Ascending aorta (tissue), 2 donors: ENCODE measurements at regions not wholly inside any gene's neighbourhood (a gene's known extent, or its start where the extent isn't known, plus 50 kb on each side); places are given as distances from the start of the nearest gene placed in this dataset.

ENCODE experiments used
- DNase-seq, 2 donors: peaks; one replicate each; pipeline ENCODE4 v3.0.0-alpha.2; 2019; ENCODE audit warnings: low spot score in 2 of 2
- H3K27ac ChIP-seq, 2 donors: fragments of 200-600 bp; sonication (generic); one replicate each; pipeline ENCODE4 v1.5.1; 2016 to 2017; ENCODE audit warnings: mild to moderate bottlenecking in 1 of 2
- H3K27me3 ChIP-seq: fragments of 200-600 bp; sonication (generic); one replicate; pipeline ENCODE4 v1.5.1; 2017
- H3K36me3 ChIP-seq, 2 donors: fragments of 200-600 bp; sonication (generic); one replicate each; pipeline ENCODE4 v1.5.1; 2016
- H3K4me1 ChIP-seq, 2 donors: fragments of 200-600 bp; sonication (generic); one replicate each; pipeline ENCODE4 v1.5.1; 2016 to 2017; ENCODE audit warnings: mild to moderate bottlenecking in 1 of 2
- H3K4me3 ChIP-seq, 2 donors: fragments of 200-600 bp; sonication (generic); one replicate each; pipeline ENCODE4 v1.5.1; 2016 to 2017; ENCODE audit warnings: mild to moderate bottlenecking in 1 of 2
- H3K9me3 ChIP-seq, 2 donors: fragments of 200-600 bp; sonication (generic); one replicate each; pipeline ENCODE4 v1.5.1; 2016
- intact Hi-C: fragments of 100-400 bp; cut with DNase I; formaldehyde crosslinking; loops from one replicate; pipeline ENCODE4 v1.15.1; 2023
- TF ChIP-seq, protein P1 (sequence below), 3 experiments: fragments of 200-600 bp in 2 of 3; fragments of 450-650 bp in 1 of 3; sonication (generic) in 2 of 3; IDR thresholded peaks; one replicate each; pipeline ENCODE4 v1.5.1; 2016 to 2019; ENCODE audit warnings: antibody characterized with exemption in 3 of 3, mild to moderate bottlenecking in 1 of 3, moderate library complexity in 1 of 3

DNA sequence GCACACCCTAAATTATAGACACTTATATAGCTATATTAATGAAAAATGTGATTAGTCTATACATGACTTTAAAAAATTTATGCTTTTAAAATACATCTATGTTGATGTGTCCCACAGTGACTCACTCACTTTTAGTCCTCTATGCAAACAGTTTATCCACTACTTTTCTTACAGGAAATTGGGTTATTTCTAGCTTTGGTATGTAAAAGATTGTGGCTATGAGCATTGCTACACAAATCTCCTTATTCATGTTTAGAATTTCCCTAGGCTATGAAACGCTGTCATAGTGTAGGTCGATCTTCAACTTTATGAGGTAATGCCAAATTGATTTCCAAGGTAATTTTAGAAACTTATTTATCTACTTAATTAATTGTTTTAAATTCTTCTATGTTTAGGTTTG lies 687.4 kb downstream of the PRR16 start:
- Histone ChIP-seq H3K4me3 (no peak overlapping the region), H3K4me1 (no peaks in the 10 kb centered on the region), H3K27ac (no peak overlapping the region), H3K27me3 (no peaks in the 10 kb centered on the region), H3K36me3 (no peaks in the 10 kb centered on the region), H3K9me3 (no peaks in the 10 kb centered on the region)
- intact Hi-C loops: no loop called here
- TF ChIP-seq, protein P1, sequence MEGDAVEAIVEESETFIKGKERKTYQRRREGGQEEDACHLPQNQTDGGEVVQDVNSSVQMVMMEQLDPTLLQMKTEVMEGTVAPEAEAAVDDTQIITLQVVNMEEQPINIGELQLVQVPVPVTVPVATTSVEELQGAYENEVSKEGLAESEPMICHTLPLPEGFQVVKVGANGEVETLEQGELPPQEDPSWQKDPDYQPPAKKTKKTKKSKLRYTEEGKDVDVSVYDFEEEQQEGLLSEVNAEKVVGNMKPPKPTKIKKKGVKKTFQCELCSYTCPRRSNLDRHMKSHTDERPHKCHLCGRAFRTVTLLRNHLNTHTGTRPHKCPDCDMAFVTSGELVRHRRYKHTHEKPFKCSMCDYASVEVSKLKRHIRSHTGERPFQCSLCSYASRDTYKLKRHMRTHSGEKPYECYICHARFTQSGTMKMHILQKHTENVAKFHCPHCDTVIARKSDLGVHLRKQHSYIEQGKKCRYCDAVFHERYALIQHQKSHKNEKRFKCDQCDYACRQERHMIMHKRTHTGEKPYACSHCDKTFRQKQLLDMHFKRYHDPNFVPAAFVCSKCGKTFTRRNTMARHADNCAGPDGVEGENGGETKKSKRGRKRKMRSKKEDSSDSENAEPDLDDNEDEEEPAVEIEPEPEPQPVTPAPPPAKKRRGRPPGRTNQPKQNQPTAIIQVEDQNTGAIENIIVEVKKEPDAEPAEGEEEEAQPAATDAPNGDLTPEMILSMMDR (IDR thresholded peaks at IDR 0.05): no peak
- DNase-seq: no peak

- Histone ChIP-seq H3K27me3 (no peaks in the 10 kb centered on the region), H3K36me3 (no peaks in the 10 kb centered on the region), H3K4me1 (no peaks in the 10 kb centered on the region), H3K27ac (no peak overlapping the region), H3K4me3 (no peak overlapping the region), H3K9me3 (no peaks in the 10 kb centered on the region)
- DNase-seq: no peak
- TF ChIP-seq, protein P1 (IDR thresholded peaks at IDR 0.05): no peak
- intact Hi-C loops: no loop called here
Measured at GRCh38 chr5:121152411-121152810, 688.3 kb downstream of the PRR16 start.

GRCh38 chr5:121156565-121156964 lies 692.5 kb downstream of the PRR16 start:
- H3K27ac ChIP-seq: no peak overlapping the region
- no peaks in the 10 kb centered on the region for H3K4me1 ChIP-seq
- H3K4me3 ChIP-seq: no peak overlapping the region
- intact Hi-C loops: no loop called here
- TF ChIP-seq, protein P1 (IDR thresholded peaks at IDR 0.05): no peak
- no peak for DNase-seq
- no peaks in the 10 kb centered on the region for H3K27me3 ChIP-seq
- no peaks in the 10 kb centered on the region for H3K36me3 ChIP-seq
- H3K9me3 ChIP-seq: no peaks in the 10 kb centered on the region

GRCh38 chr5:121158451-121158850 lies 693.2 kb upstream of the FTMT start:
- Histone ChIP-seq H3K9me3 (no peaks in the 10 kb centered on the region), H3K36me3 (no peaks in the 10 kb centered on the region), H3K4me1 (no peaks in the 10 kb centered on the region), H3K27me3 (no peaks in the 10 kb centered on the region), H3K4me3 (no peak overlapping the region), H3K27ac (no peak overlapping the region)
- intact Hi-C loops: no loop called here
- TF ChIP-seq, protein P1 (IDR thresholded peaks at IDR 0.05): no peak
- no peak for DNase-seq

DNA sequence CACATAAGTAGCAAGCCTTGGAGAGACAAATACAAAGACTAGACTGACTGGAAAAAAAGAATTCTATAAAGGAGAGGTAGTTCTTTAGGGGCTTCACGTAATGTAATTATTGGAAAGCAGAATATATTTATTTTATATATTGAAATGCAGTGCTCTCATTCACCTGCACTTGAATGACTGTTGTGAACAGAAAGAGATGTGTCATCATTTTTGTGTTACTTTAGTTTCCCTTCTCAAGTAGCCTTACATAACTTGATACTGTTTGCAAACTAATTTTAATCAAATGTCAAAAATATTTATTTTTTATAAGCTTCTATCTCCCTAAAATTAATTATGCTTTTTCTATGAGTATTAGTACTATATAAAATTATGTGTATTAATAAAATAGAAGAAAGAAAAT lies 691.1 kb upstream of the FTMT start:
- TF ChIP-seq, protein P1 (IDR thresholded peaks at IDR 0.05): no peak
- H3K9me3 ChIP-seq: no peaks in the 10 kb centered on the region
- intact Hi-C loops: no loop called here
- no peak overlapping the region for H3K27ac ChIP-seq
- H3K27me3 ChIP-seq: no peaks in the 10 kb centered on the region
- H3K4me3 ChIP-seq: no peak overlapping the region
- H3K36me3 ChIP-seq: no peaks in the 10 kb centered on the region
- DNase-seq: no peak
- H3K4me1 ChIP-seq: no peaks in the 10 kb centered on the region

- TF ChIP-seq, protein P1 (IDR thresholded peaks at IDR 0.05): no peak
- H3K9me3 ChIP-seq: no peaks in the 10 kb centered on the region
- H3K27ac ChIP-seq: no peak overlapping the region
- no peak for DNase-seq
- H3K4me1 ChIP-seq: no peaks in the 10 kb centered on the region
- intact Hi-C loops: no loop called here
- no peaks in the 10 kb centered on the region for H3K27me3 ChIP-seq
- H3K36me3 ChIP-seq: no peaks in the 10 kb centered on the region
- no peak overlapping the region for H3K4me3 ChIP-seq
Measured at GRCh38 chr5:121164632-121165031, 687.0 kb upstream of the FTMT start.
